GM19238 (cell line): ENCODE measurements at regions not wholly inside any gene's neighbourhood (a gene's known extent, or its start where the extent isn't known, plus 50 kb on each side); places are given as distances from the start of the nearest gene placed in this dataset.

Experiments
- DNase-seq: peaks from one replicate; pipeline ENCODE4 v3.0.0; 2011; ENCODE audit warnings: low spot score; ENCODE audit not compliant: insufficient read length

- no peak for DNase-seq
These were observed 367.9 kb upstream of the DUSP10 start for GRCh38 chr1:222109836-222110235.

GRCh38 chr1:222107975-222108374 is 366.1 kb upstream of the DUSP10 start:
- DNase-seq: no peak

DNA sequence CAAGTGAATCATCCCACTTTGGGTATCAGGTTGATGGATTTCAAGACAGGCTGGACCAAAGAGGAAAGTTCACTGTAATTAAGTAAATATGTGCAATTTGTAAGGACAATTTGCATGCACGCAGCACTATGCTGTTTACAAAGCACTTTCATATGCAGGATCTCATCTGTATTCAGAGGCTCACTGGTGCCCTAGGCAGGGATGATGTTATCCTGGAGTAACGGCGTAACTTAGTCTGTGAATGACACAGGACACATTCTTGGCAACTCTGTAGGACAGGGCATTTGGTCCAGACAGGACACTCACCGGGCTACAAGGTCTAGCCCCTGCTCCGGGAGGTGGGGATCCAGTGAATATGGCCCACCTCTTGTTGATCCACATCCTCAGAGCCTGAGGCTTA is 365.4 kb upstream of the DUSP10 start:
- no peak for DNase-seq

DNA sequence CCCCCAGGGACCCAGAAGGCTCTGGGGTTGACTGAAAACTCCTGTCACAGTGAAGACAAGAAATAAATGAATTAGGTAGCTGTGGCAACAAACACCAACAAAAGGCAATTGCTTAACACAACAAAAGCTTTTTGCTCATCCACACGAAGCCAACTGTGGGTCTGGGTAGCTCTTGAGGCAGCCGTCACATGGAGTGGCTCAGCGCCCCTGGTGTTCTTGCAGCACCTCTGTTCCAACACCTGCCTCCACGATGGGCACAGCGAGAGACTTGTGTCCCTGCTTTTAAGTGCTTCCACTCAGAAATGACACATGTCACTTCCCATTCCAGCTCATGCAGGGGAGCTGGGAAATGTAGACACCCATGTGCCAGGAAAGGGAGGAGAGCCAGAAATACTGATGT is 364.5 kb upstream of the DUSP10 start:
- DNase-seq: no peak

GRCh38 chr1:222105861-222106260 is 364.0 kb upstream of the DUSP10 start:
- no peak for DNase-seq

- no peak for DNase-seq
These were observed 363.5 kb upstream of the DUSP10 start for GRCh38 chr1:222105393-222105737.

DNA sequence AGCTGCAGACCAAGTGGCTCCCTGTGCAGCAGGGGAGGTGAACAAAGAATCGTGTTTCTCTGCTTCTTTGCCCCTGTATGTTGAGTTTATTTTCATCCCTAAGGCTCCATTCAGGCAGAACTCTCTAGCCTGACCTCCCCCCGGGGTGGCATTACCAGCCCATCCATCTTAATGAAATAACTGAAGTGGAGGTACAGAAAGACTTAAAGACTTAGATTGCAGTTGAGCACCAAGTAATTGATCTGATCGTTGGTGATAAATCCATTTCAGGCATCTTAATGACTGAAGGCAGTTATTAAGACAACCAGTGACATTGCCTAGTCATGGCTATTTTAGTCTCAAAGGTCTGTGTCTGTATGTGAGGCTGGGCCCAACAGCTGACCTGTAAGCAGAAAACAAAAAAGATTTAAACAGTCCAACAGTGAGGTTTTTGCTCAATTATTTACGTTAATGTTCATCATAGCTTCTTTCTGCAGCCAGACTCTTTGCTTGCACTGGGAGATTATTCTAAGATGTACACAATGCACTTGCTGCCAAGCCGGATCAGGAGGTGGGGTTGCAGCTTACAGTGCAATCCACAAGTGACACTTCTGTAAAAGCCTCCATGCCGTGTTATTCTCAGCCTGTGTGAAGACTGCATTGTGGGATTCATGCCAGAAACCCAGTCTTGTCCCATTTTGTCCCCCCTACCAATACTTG is 363.0 kb upstream of the DUSP10 start:
- DNase-seq: no peak

- no peak for DNase-seq
These were observed 362.2 kb upstream of the DUSP10 start for GRCh38 chr1:222104097-222104496.

DNA sequence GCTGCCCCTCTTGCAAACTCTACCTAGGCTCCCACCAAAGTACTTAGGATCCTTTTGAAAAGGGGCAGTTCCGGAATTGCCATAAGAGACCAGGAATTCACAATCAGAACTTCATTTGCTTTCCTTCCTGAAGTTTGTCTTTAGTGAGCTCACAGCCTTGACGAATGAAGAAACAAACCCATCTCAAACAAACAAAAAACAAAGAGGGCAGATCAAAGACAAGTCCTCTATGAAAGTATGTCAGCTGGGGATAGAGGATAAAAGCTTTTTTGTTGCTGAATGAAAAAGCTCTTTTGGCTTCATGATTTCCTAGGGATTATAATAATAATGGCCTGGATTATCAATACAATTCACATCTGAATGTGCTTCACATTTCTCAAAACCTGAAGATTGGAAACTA is 357.9 kb upstream of the DUSP10 start:
- no peak for DNase-seq

- DNase-seq: no peak
These were observed 356.5 kb upstream of the DUSP10 start for GRCh38 chr1:222098404-222098803.

DNA sequence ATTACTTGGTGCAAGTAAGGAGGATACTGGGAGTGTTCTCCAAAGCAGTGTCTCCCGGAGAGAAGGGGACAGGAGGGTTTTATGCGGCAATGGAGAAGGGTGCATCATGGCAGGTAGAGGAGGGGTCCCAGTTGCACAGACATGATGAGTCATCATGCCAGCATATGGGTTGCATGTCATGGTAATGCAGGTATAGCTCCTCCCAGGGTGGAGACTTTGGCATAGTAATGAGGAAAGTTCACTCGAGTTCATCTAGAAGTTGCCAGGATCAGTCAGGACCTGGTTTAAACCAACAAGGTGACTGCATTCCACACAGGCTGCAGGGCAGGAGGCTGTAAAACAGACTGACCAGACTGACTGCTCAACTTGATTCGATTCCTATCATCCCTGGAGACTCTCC is 355.7 kb upstream of the DUSP10 start:
- no peak for DNase-seq

DNA sequence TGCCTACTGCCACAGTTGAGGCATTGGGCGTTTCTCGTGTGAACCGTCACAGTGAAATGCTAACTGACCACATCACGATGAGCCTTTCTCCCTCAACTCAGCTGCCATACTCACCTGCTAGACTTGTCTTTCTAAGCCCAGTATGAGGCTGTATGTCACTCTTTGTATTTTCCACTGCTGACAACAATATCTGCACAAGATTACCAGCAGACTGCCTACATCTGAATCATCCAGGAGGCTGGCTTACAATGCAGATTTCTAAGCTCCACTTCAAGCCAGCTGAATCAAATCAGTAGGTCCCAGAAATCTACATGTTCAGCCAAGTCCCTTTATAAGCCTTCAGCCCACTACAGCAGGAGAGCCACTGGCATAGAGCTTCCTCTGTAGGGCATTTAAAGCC is 355.0 kb upstream of the DUSP10 start:
- DNase-seq: no peak

- DNase-seq: no peak
These were observed 354.5 kb upstream of the DUSP10 start for GRCh38 chr1:222096476-222096772.

GRCh38 chr1:222095606-222096475 is 354.0 kb upstream of the DUSP10 start:
- DNase-seq: peak; percentile 40

- no peak for DNase-seq
These were observed 351.6 kb upstream of the DUSP10 start for GRCh38 chr1:222093518-222093917.

GRCh38 chr1:222090103-222090502 is 348.2 kb upstream of the DUSP10 start:
- DNase-seq: no peak

DNA sequence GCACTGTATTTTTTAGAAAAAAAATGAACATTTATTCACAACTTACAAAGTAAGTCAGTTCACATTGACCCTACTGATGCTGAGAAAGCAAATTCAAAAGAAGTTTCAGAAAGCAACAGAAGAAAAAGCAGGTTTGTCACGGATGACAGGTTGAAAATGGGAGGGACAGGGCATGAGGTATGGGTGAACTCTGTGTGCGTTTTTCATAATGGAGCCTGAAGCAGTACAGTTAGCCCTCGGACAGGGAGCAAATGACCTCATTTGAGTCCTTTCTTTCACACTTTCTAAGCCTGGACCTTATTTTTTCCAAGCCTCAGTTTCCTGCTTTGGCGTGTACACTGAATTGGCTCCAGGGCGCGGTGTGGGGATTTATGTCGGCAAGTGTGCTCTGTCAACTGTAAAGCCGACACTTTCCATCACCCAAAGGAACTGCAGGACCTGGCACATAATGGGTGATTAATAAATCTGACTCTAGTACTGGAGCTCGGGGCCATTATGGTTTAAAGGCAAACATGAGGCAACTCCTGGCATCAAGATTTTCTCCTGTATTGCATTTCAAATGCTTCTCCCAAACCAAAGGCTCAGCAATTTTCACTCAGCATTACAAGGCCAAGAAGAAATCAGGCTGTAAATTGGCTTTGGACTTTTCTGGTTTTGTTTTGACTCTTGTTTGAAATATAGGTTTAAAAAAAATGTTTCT is 345.5 kb upstream of the DUSP10 start:
- no peak for DNase-seq

DNA sequence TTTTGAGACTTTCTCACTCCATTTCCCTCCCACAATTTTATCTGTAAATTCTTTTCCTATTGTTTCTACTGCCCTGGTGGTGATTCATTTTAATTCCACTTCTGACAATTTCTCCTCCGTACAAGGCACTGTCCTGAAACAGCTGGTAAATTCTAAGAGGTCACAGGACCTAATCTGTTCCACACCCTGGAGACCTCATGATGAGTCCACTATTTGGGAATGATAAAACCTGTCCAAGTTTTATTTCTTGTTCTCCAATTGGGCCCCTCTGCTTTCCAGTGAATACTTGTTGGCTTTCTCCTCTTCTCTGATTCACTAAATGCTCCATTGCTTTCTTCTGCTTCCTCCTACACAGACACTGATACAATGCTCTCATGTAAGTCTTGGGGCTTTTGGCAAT is 343.1 kb upstream of the DUSP10 start:
- DNase-seq: no peak

- DNase-seq: no peak
These were observed 342.2 kb upstream of the DUSP10 start for GRCh38 chr1:222084048-222084447.

DNA sequence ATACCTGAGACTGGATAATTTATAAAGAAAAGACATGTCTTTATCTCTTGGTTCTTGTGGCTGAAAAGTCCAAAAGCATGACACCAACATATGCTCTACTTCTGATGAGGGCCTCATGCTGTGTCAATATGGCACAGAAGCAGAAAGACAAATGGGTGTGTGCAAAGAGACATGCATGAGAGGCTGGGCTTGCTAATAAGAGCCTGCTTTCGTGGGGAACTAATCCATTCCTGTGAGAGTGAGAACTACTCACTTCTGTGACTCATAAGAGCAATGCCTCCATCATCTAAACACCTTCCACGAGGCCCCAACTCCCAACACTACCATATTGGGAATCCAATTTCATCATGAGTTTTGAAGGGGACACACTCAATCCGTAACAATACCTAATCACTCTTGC is 340.0 kb upstream of the DUSP10 start:
- DNase-seq: no peak

DNA sequence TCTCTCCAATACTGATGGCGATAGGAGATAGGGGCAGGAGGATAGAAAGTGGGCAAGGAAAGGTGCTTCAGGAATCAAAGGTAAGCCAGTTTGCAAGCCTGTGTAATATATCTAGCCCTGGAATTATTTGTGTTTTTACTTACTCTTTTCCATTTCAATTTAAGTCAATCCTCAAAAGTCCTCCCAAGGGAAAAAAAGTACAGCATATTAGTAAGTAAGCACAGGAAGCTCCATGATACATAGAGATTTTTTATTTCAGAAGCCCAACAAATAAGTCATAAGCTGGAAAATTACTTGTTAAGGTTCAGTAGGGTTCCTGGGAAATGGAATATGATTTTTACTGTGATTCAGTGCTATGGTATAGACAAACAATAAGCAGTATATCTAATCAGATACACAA is 337.7 kb upstream of the DUSP10 start:
- DNase-seq: no peak

DNA sequence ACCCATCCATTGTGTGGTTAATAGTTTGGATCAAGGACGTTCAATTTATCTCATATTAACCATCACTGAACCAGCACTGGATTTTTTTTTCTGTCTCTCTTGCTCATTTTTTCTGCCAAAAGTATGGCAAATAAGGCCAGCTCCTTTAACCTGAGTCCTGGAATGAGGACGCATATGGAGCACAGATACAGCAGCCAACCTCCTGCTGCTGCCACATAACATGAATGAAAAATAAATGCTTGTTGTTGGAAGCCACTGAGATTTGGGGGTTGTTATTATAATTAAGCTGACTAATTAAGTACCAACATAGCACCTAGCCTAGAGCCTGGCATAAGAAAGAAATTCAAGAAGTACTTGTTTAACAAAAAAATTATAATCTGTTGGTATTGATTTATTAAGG is 335.3 kb upstream of the DUSP10 start:
- no peak for DNase-seq

DNA sequence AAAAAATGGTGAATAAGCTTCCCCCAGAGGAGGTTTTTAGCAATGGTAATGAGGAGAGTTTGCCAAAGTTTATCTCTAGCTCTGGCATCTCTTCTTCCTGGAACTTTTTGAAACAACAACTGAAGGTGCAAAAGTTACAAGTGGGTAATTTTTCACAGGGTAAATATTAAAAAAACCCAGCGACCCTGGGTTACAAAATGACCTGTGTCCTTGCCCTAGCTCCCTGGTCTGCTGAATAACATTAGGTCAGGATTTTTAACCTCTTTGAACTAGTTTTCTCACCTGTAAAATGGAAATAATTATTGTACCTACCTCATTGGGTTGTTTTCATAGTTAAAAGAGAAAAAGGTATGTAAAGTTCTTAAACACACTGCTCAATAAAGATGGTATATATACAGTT is 332.4 kb upstream of the DUSP10 start:
- no peak for DNase-seq
